Lung (tissue), 11 donors: ENCODE measurements at regions not wholly inside any gene's neighbourhood (a gene's known extent, or its start where the extent isn't known, plus 50 kb on each side); places are given as distances from the start of the nearest gene placed in this dataset.

Experiments used
- ATAC-seq: fragments of 200-7000 bp; cut with Tn5 transposase; one replicate; pipeline ENCODE4 v1.9.1; 2020; ENCODE audit warnings: moderate number of reproducible peaks; ENCODE audit not compliant: insufficient read depth, low FRiP score
- DNase-seq, 3 donors: peaks; one replicate each; pipeline ENCODE4 v3.0.0-alpha.2; 2013 to 2017
- H3K27ac ChIP-seq, 2 donors: one replicate each; pipeline ENCODE4 v1.5.1; 2013; ENCODE audit warnings: mild to moderate bottlenecking in 2 of 2, moderate library complexity in 2 of 2, control low read depth in 1 of 2, inconsistent platforms in 1 of 2, low read depth in 1 of 2, low read length in 1 of 2
- H3K27me3 ChIP-seq, 3 donors: one replicate each; pipeline ENCODE4 v1.5.1; 2013; ENCODE audit warnings: low read length in 2 of 3; ENCODE audit not compliant: control insufficient read depth in 3 of 3, insufficient read depth in 3 of 3
- H3K36me3 ChIP-seq, 4 donors: one replicate each; pipeline ENCODE4 v1.5.1; 2013; ENCODE audit warnings: low read length in 4 of 4, mild to moderate bottlenecking in 1 of 4, moderate library complexity in 1 of 4; ENCODE audit not compliant: control insufficient read depth in 4 of 4, insufficient read depth in 4 of 4
- H3K4me1 ChIP-seq, 5 donors: one replicate each; pipeline ENCODE4 v1.5.1; 2013; ENCODE audit warnings: low read length in 5 of 5, mild to moderate bottlenecking in 2 of 5, moderate library complexity in 1 of 5; ENCODE audit not compliant: control insufficient read depth in 5 of 5, insufficient read depth in 5 of 5
- H3K4me3 ChIP-seq: one replicate; pipeline ENCODE4 v1.5.1; 2013; ENCODE audit warnings: mild to moderate bottlenecking, control low read depth, moderate library complexity
- H3K9ac ChIP-seq, 2 donors: one replicate each; pipeline ENCODE4 v1.5.1; 2013; ENCODE audit warnings: low read length in 2 of 2, control low read depth in 1 of 2; ENCODE audit not compliant: insufficient read depth in 1 of 2
- H3K9me3 ChIP-seq, 4 donors: one replicate each; pipeline ENCODE4 v1.5.1; 2013; ENCODE audit warnings: low read length in 3 of 4, mild to moderate bottlenecking in 1 of 4, moderate library complexity in 1 of 4; ENCODE audit not compliant: control insufficient read depth in 4 of 4, insufficient read depth in 3 of 4
- WGBS, 2 donors: extraction: QIAGEN DNeasy Blood & Tissue Kit; methylation state at CpG; one replicate each; pipeline ENCODE4 v1.1.7; 2013; 5-methylcytosine and 5-hydroxymethylcytosine counted together
- TF ChIP-seq, protein P1 (sequence below): IDR thresholded peaks from 2 replicates; pipeline ENCODE4 v1.5.1; 2012; ENCODE audit warnings: mild to moderate bottlenecking; ENCODE audit errors: control extremely low read depth, extremely low read depth
- donor health status: control.
- donor health status: control.
- donor health status: Bipolar disorder and iron deficiency.
- donor health status: healthy.
- donor health status: DM: yes; HTN: yes; CAD: no.

DNA sequence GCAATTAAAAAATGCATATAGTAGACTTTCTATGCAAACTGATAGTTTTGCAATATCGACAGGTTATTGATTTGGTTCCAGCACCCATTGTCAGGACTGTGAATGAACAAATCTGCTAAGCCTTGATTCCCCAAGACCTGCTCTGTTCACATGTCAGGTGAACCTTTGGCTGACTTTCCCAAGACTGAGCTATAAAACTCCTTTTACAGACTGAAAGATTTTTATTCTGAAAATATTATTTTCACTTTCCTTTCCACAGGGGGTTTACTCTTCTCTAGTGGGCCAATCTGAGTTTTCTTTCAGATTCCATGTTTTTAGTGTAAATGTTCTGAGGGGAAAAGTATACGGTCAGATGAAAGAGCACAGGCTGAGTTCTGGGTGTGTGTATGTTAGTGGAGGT, 199.2 kb upstream of the BMPER start:
- H3K4me3 ChIP-seq, result no peak overlapping the region
- H3K27me3 ChIP-seq, result no peaks in the 10 kb centered on the region
- TF ChIP-seq, protein P1, sequence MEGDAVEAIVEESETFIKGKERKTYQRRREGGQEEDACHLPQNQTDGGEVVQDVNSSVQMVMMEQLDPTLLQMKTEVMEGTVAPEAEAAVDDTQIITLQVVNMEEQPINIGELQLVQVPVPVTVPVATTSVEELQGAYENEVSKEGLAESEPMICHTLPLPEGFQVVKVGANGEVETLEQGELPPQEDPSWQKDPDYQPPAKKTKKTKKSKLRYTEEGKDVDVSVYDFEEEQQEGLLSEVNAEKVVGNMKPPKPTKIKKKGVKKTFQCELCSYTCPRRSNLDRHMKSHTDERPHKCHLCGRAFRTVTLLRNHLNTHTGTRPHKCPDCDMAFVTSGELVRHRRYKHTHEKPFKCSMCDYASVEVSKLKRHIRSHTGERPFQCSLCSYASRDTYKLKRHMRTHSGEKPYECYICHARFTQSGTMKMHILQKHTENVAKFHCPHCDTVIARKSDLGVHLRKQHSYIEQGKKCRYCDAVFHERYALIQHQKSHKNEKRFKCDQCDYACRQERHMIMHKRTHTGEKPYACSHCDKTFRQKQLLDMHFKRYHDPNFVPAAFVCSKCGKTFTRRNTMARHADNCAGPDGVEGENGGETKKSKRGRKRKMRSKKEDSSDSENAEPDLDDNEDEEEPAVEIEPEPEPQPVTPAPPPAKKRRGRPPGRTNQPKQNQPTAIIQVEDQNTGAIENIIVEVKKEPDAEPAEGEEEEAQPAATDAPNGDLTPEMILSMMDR, result no peak
- no peak overlapping the region for H3K9ac ChIP-seq
- peaks cover 0 to 4% (median 1%) of the 10 kb centered on the region in 4 donors for H3K9me3 ChIP-seq
- no peak for ATAC-seq
- DNase-seq, result no peak
- 83 to 85% methylated on average over 2 of the region's 2 CpGs for WGBS, 2 donors
- peaks cover 0 to 5% (median 0%) of the 10 kb centered on the region in 4 donors for H3K36me3 ChIP-seq
- H3K27ac ChIP-seq, result no peak overlapping the region
- H3K4me1 ChIP-seq, result peaks cover 1 to 37% (median 20%) of the 10 kb centered on the region in 5 donors

DNA sequence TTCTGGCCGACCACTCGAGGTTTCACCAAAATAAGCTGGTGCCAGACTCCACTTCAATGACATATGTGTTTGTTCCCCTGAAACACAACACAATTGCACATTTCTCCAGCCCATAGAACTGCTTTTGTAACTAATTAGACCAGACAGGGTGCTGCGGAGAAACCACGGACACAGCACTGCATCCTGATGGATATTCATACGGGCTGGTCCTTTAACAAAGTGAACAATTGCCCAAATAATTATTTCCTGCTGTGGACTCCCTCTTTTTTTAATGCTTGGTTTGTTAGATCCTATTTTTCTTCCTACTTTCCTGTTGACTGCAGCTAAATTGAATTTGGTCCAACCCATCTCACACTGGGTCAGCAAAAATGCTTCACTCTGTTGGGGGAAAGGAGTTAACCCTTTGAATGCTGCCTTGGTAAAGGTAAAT, 198.6 kb upstream of the BMPER start:
- Histone ChIP-seq H3K4me3 (no peak overlapping the region), H3K4me1 (peaks cover 1 to 43% (median 20%) of the 10 kb centered on the region in 5 donors), H3K36me3 (peaks cover 0 to under 1% (median 0%) of the 10 kb centered on the region in 4 donors), H3K27me3 (no peaks in the 10 kb centered on the region), H3K9ac (no peak overlapping the region), H3K9me3 (no peaks in the 10 kb centered on the region), H3K27ac (no peak overlapping the region)
- WGBS, 2 donors, result 56 to 66% methylated on average over 5 of the region's 5 CpGs
- ATAC-seq, result no peak
- TF ChIP-seq, protein P1, result no peak
- peak in 2 of 3 donors; percentile 77 to 83 for DNase-seq

DNA sequence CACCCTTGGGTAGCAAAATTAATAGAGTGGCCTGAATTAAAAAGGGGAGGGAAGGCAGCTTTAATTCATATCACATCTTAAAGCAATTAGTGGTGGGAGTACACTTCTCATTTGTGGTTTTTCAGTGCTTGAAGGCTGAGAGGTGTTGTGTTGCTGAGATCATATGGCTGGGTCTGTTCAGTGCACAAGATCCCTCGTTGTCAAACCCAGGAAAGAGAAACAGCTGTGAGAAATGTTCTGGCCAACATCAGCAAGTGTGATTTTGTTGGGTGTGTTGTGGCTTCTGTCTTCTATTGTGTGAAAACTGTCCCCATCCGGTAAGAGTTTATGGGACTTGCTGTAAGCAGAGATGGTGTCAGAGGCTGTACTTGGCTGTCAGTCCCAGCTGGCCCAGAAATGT, 197.9 kb upstream of the BMPER start:
- peak; percentile 68 to 93 (median 86) for DNase-seq
- 36 to 45% methylated on average over 2 of the region's 2 CpGs for WGBS, 2 donors
- H3K9ac ChIP-seq, result no peak overlapping the region

More for the DNA sequence above, 197.9 kb upstream of the BMPER start:
- Histone ChIP-seq H3K4me3 (no peak overlapping the region), H3K36me3 (no peaks in the 10 kb centered on the region), H3K4me1 (peaks cover 1 to 49% (median 20%) of the 10 kb centered on the region in 5 donors), H3K27ac (no peak overlapping the region), H3K27me3 (no peaks in the 10 kb centered on the region), H3K9me3 (no peaks in the 10 kb centered on the region)
- ATAC-seq, result no peak
- TF ChIP-seq, protein P1, result no peak
